ENCODE measurements at regions not wholly inside any gene's neighbourhood (a gene's known extent, or its start where the extent isn't known, plus 50 kb on each side); places are given as distances from the start of the nearest gene placed in this dataset.
"Not testable (repeated sequence)": the region's sequence is repeated elsewhere in the genome, so short reads cannot be mapped to it uniquely, and the experiment has no call there.

- H2BK120ac ChIP-seq (ENCODE audit: low read depth, low read length); H3K27me3 ChIP-seq (ENCODE audit: insufficient read depth, low read length, poor library complexity); H3K23ac ChIP-seq (ENCODE audit: low read length); H3K18ac ChIP-seq (ENCODE audit: low read length); H2AK5ac ChIP-seq (ENCODE audit: low read length); H3K27ac ChIP-seq (ENCODE audit: low read depth, low read length); H3K56ac ChIP-seq (ENCODE audit: low read length); H2BK5ac ChIP-seq (ENCODE audit: low read length); H3K4ac ChIP-seq (ENCODE audit: low read depth, low read length); H3K9ac ChIP-seq (ENCODE audit: low read length); H4K5ac ChIP-seq (ENCODE audit: low read length); H3K4me2 ChIP-seq (ENCODE audit: low read length); DNase-seq; H3K79me2 ChIP-seq (ENCODE audit: control insufficient read depth, insufficient read depth, low read length); H3K4me3 ChIP-seq (ENCODE audit: low read length); H3K79me1 ChIP-seq (ENCODE audit: low read length); H3K36me3 ChIP-seq (ENCODE audit: control insufficient read depth, insufficient read depth, low read length); H2BK15ac ChIP-seq (replicated peaks; ENCODE audit: low read depth); H4K8ac ChIP-seq (ENCODE audit: low read depth, low read length); H3K4me1 ChIP-seq (ENCODE audit: control insufficient read depth, low read depth, low read length): not testable (repeated sequence)
- WGBS (ENCODE audit: extremely low coverage, insufficient coverage, low lambda C conversion rate) = no CpG with 5 or more reads among the region's 12 CpGs
Observed at GRCh38 chrX:1115411-1115810, 97.0 kb downstream of the CRLF2 start.

GRCh38 chrX:1112321-1112720, 100.1 kb downstream of the CRLF2 start:
- no peak overlapping the region for H2AK5ac ChIP-seq (ENCODE audit: low read length)
- H2BK120ac ChIP-seq (ENCODE audit: low read depth, low read length) = no peak overlapping the region
- H2BK5ac ChIP-seq (ENCODE audit: low read length) = no peak overlapping the region
- no peak overlapping the region for H3K4me2 ChIP-seq (ENCODE audit: low read length)
- H3K23ac ChIP-seq (ENCODE audit: low read length) = no peak overlapping the region
- no peaks in the 10 kb centered on the region for H3K79me1 ChIP-seq (ENCODE audit: low read length)
- H3K27me3 ChIP-seq (ENCODE audit: insufficient read depth, low read length, poor library complexity) = no peaks in the 10 kb centered on the region
- H4K5ac ChIP-seq (ENCODE audit: low read length) = no peak overlapping the region
- no peaks in the 10 kb centered on the region for H3K36me3 ChIP-seq (ENCODE audit: control insufficient read depth, insufficient read depth, low read length)
- H3K27ac ChIP-seq (ENCODE audit: low read depth, low read length) = no peak overlapping the region
- DNase-seq = no peak
- H3K4me1 ChIP-seq (ENCODE audit: control insufficient read depth, low read depth, low read length) = no peaks in the 10 kb centered on the region
- no peak overlapping the region for H3K4me3 ChIP-seq (ENCODE audit: low read length)
- H2BK15ac ChIP-seq (replicated peaks; ENCODE audit: low read depth) = no peak overlapping the region
- no CpG with 5 or more reads among the region's 9 CpGs for WGBS (ENCODE audit: extremely low coverage, insufficient coverage, low lambda C conversion rate)
- H4K8ac ChIP-seq (ENCODE audit: low read depth, low read length) = no peak overlapping the region
- H3K56ac ChIP-seq (ENCODE audit: low read length) = no peak overlapping the region
- no peak overlapping the region for H3K18ac ChIP-seq (ENCODE audit: low read length)
- H3K79me2 ChIP-seq (ENCODE audit: control insufficient read depth, insufficient read depth, low read length) = no peaks in the 10 kb centered on the region
- no peak overlapping the region for H3K9ac ChIP-seq (ENCODE audit: low read length)
- H3K4ac ChIP-seq (ENCODE audit: low read depth, low read length) = no peak overlapping the region

GRCh38 chrX:1111601-1112300, 100.7 kb downstream of the CRLF2 start:
- no peaks in the 10 kb centered on the region for H3K36me3 ChIP-seq (ENCODE audit: control insufficient read depth, insufficient read depth, low read length)
- no peaks in the 10 kb centered on the region for H3K27me3 ChIP-seq (ENCODE audit: insufficient read depth, low read length, poor library complexity)
- H4K5ac ChIP-seq (ENCODE audit: low read length) = no peak overlapping the region
- no peak overlapping the region for H3K9ac ChIP-seq (ENCODE audit: low read length)
- WGBS (ENCODE audit: extremely low coverage, insufficient coverage, low lambda C conversion rate) = no CpG with 5 or more reads among the region's 17 CpGs
- H2BK120ac ChIP-seq (ENCODE audit: low read depth, low read length) = no peak overlapping the region
- no peak overlapping the region for H3K23ac ChIP-seq (ENCODE audit: low read length)
- no peak overlapping the region for H3K4ac ChIP-seq (ENCODE audit: low read depth, low read length)
- no peaks in the 10 kb centered on the region for H3K79me2 ChIP-seq (ENCODE audit: control insufficient read depth, insufficient read depth, low read length)
- no peak overlapping the region for H2BK5ac ChIP-seq (ENCODE audit: low read length)
- H4K8ac ChIP-seq (ENCODE audit: low read depth, low read length) = no peak overlapping the region
- DNase-seq = peak; percentile 14
- H2AK5ac ChIP-seq (ENCODE audit: low read length) = no peak overlapping the region
- no peaks in the 10 kb centered on the region for H3K79me1 ChIP-seq (ENCODE audit: low read length)
- peak overlapping the region; percentile 29 for H3K4me2 ChIP-seq (ENCODE audit: low read length)
- H3K18ac ChIP-seq (ENCODE audit: low read length) = no peak overlapping the region
- no peak overlapping the region for H2BK15ac ChIP-seq (replicated peaks; ENCODE audit: low read depth)
- no peak overlapping the region for H3K4me3 ChIP-seq (ENCODE audit: low read length)
- no peak overlapping the region for H3K56ac ChIP-seq (ENCODE audit: low read length)
- H3K4me1 ChIP-seq (ENCODE audit: control insufficient read depth, low read depth, low read length) = no peaks in the 10 kb centered on the region
- H3K27ac ChIP-seq (ENCODE audit: low read depth, low read length) = no peak overlapping the region

- no peaks in the 10 kb centered on the region for H3K36me3 ChIP-seq (ENCODE audit: control insufficient read depth, insufficient read depth, low read length)
- no peak overlapping the region for H3K4me3 ChIP-seq (ENCODE audit: low read length)
- no peak overlapping the region for H4K5ac ChIP-seq (ENCODE audit: low read length)
- H3K79me2 ChIP-seq (ENCODE audit: control insufficient read depth, insufficient read depth, low read length) = no peaks in the 10 kb centered on the region
- no peak overlapping the region for H3K18ac ChIP-seq (ENCODE audit: low read length)
- H3K23ac ChIP-seq (ENCODE audit: low read length) = no peak overlapping the region
- no peak overlapping the region for H2AK5ac ChIP-seq (ENCODE audit: low read length)
- H3K4me2 ChIP-seq (ENCODE audit: low read length) = no peak overlapping the region
- H3K4me1 ChIP-seq (ENCODE audit: control insufficient read depth, low read depth, low read length) = no peaks in the 10 kb centered on the region
- no peaks in the 10 kb centered on the region for H3K79me1 ChIP-seq (ENCODE audit: low read length)
- H2BK120ac ChIP-seq (ENCODE audit: low read depth, low read length) = no peak overlapping the region
- no peaks in the 10 kb centered on the region for H3K27me3 ChIP-seq (ENCODE audit: insufficient read depth, low read length, poor library complexity)
- H3K9ac ChIP-seq (ENCODE audit: low read length) = no peak overlapping the region
- H3K27ac ChIP-seq (ENCODE audit: low read depth, low read length) = no peak overlapping the region
- no CpG with 5 or more reads among the region's 5 CpGs for WGBS (ENCODE audit: extremely low coverage, insufficient coverage, low lambda C conversion rate)
- no peak for DNase-seq
- H2BK5ac ChIP-seq (ENCODE audit: low read length) = no peak overlapping the region
- H4K8ac ChIP-seq (ENCODE audit: low read depth, low read length) = no peak overlapping the region
- no peak overlapping the region for H3K56ac ChIP-seq (ENCODE audit: low read length)
- no peak overlapping the region for H2BK15ac ChIP-seq (replicated peaks; ENCODE audit: low read depth)
- no peak overlapping the region for H3K4ac ChIP-seq (ENCODE audit: low read depth, low read length)
Observed at GRCh38 chrX:1109580-1110119, 102.8 kb downstream of the CRLF2 start.

- no peak overlapping the region for H4K8ac ChIP-seq (ENCODE audit: low read depth, low read length)
- H3K4me1 ChIP-seq (ENCODE audit: control insufficient read depth, low read depth, low read length) = no peaks in the 10 kb centered on the region
- H3K56ac ChIP-seq (ENCODE audit: low read length) = peak overlapping the region; percentile 12
- no peak overlapping the region for H3K27ac ChIP-seq (ENCODE audit: low read depth, low read length)
- no CpG with 5 or more reads among the region's 21 CpGs for WGBS (ENCODE audit: extremely low coverage, insufficient coverage, low lambda C conversion rate)
- H3K4me2 ChIP-seq (ENCODE audit: low read length) = peak overlapping the region; percentile 8
- H3K4ac ChIP-seq (ENCODE audit: low read depth, low read length) = no peak overlapping the region
- H4K5ac ChIP-seq (ENCODE audit: low read length) = no peak overlapping the region
- H3K4me3 ChIP-seq (ENCODE audit: low read length) = no peak overlapping the region
- H3K23ac ChIP-seq (ENCODE audit: low read length) = no peak overlapping the region
- DNase-seq = peak; percentile 59
- H2AK5ac ChIP-seq (ENCODE audit: low read length) = no peak overlapping the region
- peak overlapping the region; percentile 26 for H3K9ac ChIP-seq (ENCODE audit: low read length)
- no peaks in the 10 kb centered on the region for H3K79me1 ChIP-seq (ENCODE audit: low read length)
- H3K18ac ChIP-seq (ENCODE audit: low read length) = no peak overlapping the region
- H3K36me3 ChIP-seq (ENCODE audit: control insufficient read depth, insufficient read depth, low read length) = no peaks in the 10 kb centered on the region
- no peak overlapping the region for H2BK15ac ChIP-seq (replicated peaks; ENCODE audit: low read depth)
- no peaks in the 10 kb centered on the region for H3K79me2 ChIP-seq (ENCODE audit: control insufficient read depth, insufficient read depth, low read length)
- H3K27me3 ChIP-seq (ENCODE audit: insufficient read depth, low read length, poor library complexity) = no peaks in the 10 kb centered on the region
- H2BK120ac ChIP-seq (ENCODE audit: low read depth, low read length) = no peak overlapping the region
- H2BK5ac ChIP-seq (ENCODE audit: low read length) = no peak overlapping the region
Observed at GRCh38 chrX:1108501-1109445, 103.7 kb downstream of the CRLF2 start.
